ENCODE measurements at regions not wholly inside any gene's neighbourhood (a gene's known extent, or its start where the extent isn't known, plus 50 kb on each side); places are given as distances from the start of the nearest gene placed in this dataset.
A peak's percentile ranks its signal among the peaks of the same experiment; 100 is the strongest.

- H3K4me1 ChIP-seq (ENCODE audit: control insufficient read depth in 3 of 3, insufficient read depth in 2 of 3, low read depth in 1 of 3, low read length in 2 of 3): no peaks in the 10 kb centered on the region
- H3K27ac ChIP-seq (ENCODE audit: low read depth in 1 of 3, low read length in 2 of 3): no peak overlapping the region
- FAIRE-seq: no peak
- WGBS, 3 donors: 71 to 88% (median 76%) methylated on average over 3 of the region's 3 CpGs
- H3K36me3 ChIP-seq (ENCODE audit: control insufficient read depth in 3 of 3, insufficient read depth in 2 of 3, low read depth in 1 of 3, low read length in 3 of 3): no peaks in the 10 kb centered on the region
- H3K27me3 ChIP-seq (ENCODE audit: control insufficient read depth in 3 of 3, insufficient read depth in 3 of 3, low read length in 3 of 3): peaks cover 0 to 5% (median 0%) of the 10 kb centered on the region in 3 donors
- DNase-seq: no peak
- H3K9me3 ChIP-seq (ENCODE audit: control insufficient read depth in 2 of 2, insufficient read depth in 1 of 2, low read depth in 1 of 2, low read length in 1 of 2): no peaks in the 10 kb centered on the region
- H3K4me3 ChIP-seq (ENCODE audit: low read depth in 1 of 3, low read length in 3 of 3): no peak overlapping the region
Measured at GRCh38 chr22:27388090-27388600, 413.4 kb downstream of the MN1 start.

GRCh38 chr22:27389727-27390075 is 411.9 kb downstream of the MN1 start:
- no peaks in the 10 kb centered on the region for H3K36me3 ChIP-seq (ENCODE audit: control insufficient read depth in 3 of 3, insufficient read depth in 2 of 3, low read depth in 1 of 3, low read length in 3 of 3)
- DNase-seq: no peak
- WGBS, 3 donors: 47 to 82% (median 61%) methylated on average over 2 of the region's 2 CpGs
- H3K4me3 ChIP-seq (ENCODE audit: low read depth in 1 of 3, low read length in 3 of 3): no peak overlapping the region
- no peaks in the 10 kb centered on the region for H3K4me1 ChIP-seq (ENCODE audit: control insufficient read depth in 3 of 3, insufficient read depth in 2 of 3, low read depth in 1 of 3, low read length in 2 of 3)
- H3K27ac ChIP-seq (ENCODE audit: low read depth in 1 of 3, low read length in 2 of 3): no peak overlapping the region
- no peak for FAIRE-seq
- H3K27me3 ChIP-seq (ENCODE audit: control insufficient read depth in 3 of 3, insufficient read depth in 3 of 3, low read length in 3 of 3): peaks cover 0 to 5% (median 0%) of the 10 kb centered on the region in 3 donors
- H3K9me3 ChIP-seq (ENCODE audit: control insufficient read depth in 2 of 2, insufficient read depth in 1 of 2, low read depth in 1 of 2, low read length in 1 of 2): no peaks in the 10 kb centered on the region

GRCh38 chr22:27391092-27391770 is 410.3 kb downstream of the MN1 start:
- no peak for FAIRE-seq
- no peaks in the 10 kb centered on the region for H3K9me3 ChIP-seq (ENCODE audit: control insufficient read depth in 2 of 2, insufficient read depth in 1 of 2, low read depth in 1 of 2, low read length in 1 of 2)
- H3K4me3 ChIP-seq (ENCODE audit: low read depth in 1 of 3, low read length in 3 of 3): no peak overlapping the region
- H3K27ac ChIP-seq (ENCODE audit: low read depth in 1 of 3, low read length in 2 of 3): no peak overlapping the region
- DNase-seq: peak in 1 of 2 donors; percentile 14
- no peaks in the 10 kb centered on the region for H3K4me1 ChIP-seq (ENCODE audit: control insufficient read depth in 3 of 3, insufficient read depth in 2 of 3, low read depth in 1 of 3, low read length in 2 of 3)
- 36 to 49% (median 46%) methylated on average over 6 to 7 of the region's 7 CpGs for WGBS, 3 donors
- H3K27me3 ChIP-seq (ENCODE audit: control insufficient read depth in 3 of 3, insufficient read depth in 3 of 3, low read length in 3 of 3): peaks cover 0 to 7% (median 0%) of the 10 kb centered on the region in 3 donors
- no peaks in the 10 kb centered on the region for H3K36me3 ChIP-seq (ENCODE audit: control insufficient read depth in 3 of 3, insufficient read depth in 2 of 3, low read depth in 1 of 3, low read length in 3 of 3)

GRCh38 chr22:27393371-27393770 is 408.2 kb downstream of the MN1 start:
- H3K9me3 ChIP-seq (ENCODE audit: control insufficient read depth in 2 of 2, insufficient read depth in 1 of 2, low read depth in 1 of 2, low read length in 1 of 2): no peaks in the 10 kb centered on the region
- 83 to 86% (median 83%) methylated on average over 4 of the region's 4 CpGs for WGBS, 3 donors
- no peak for DNase-seq
- H3K27me3 ChIP-seq (ENCODE audit: control insufficient read depth in 3 of 3, insufficient read depth in 3 of 3, low read length in 3 of 3): peaks cover 0 to 7% (median 0%) of the 10 kb centered on the region in 3 donors
- H3K4me3 ChIP-seq (ENCODE audit: low read depth in 1 of 3, low read length in 3 of 3): no peak overlapping the region
- no peaks in the 10 kb centered on the region for H3K4me1 ChIP-seq (ENCODE audit: control insufficient read depth in 3 of 3, insufficient read depth in 2 of 3, low read depth in 1 of 3, low read length in 2 of 3)
- no peak overlapping the region for H3K27ac ChIP-seq (ENCODE audit: low read depth in 1 of 3, low read length in 2 of 3)
- no peaks in the 10 kb centered on the region for H3K36me3 ChIP-seq (ENCODE audit: control insufficient read depth in 3 of 3, insufficient read depth in 2 of 3, low read depth in 1 of 3, low read length in 3 of 3)
- no peak for FAIRE-seq

GRCh38 chr22:27394806-27395404 is 406.7 kb downstream of the MN1 start:
- Histone ChIP-seq H3K27me3 (ENCODE audit: control insufficient read depth in 3 of 3, insufficient read depth in 3 of 3, low read length in 3 of 3) (peaks cover 0 to 9% (median 0%) of the 10 kb centered on the region in 3 donors), H3K9me3 (ENCODE audit: control insufficient read depth in 2 of 2, insufficient read depth in 1 of 2, low read depth in 1 of 2, low read length in 1 of 2) (no peaks in the 10 kb centered on the region), H3K27ac (ENCODE audit: low read depth in 1 of 3, low read length in 2 of 3) (no peak overlapping the region), H3K4me1 (ENCODE audit: control insufficient read depth in 3 of 3, insufficient read depth in 2 of 3, low read depth in 1 of 3, low read length in 2 of 3) (no peaks in the 10 kb centered on the region), H3K36me3 (ENCODE audit: control insufficient read depth in 3 of 3, insufficient read depth in 2 of 3, low read depth in 1 of 3, low read length in 3 of 3) (no peaks in the 10 kb centered on the region), H3K4me3 (ENCODE audit: low read depth in 1 of 3, low read length in 3 of 3) (no peak overlapping the region)
- FAIRE-seq: no peak
- WGBS, 3 donors: 77 to 86% (median 80%) methylated on average over 3 of the region's 3 CpGs
- DNase-seq: no peak

- no peaks in the 10 kb centered on the region for H3K36me3 ChIP-seq (ENCODE audit: control insufficient read depth in 3 of 3, insufficient read depth in 2 of 3, low read depth in 1 of 3, low read length in 3 of 3)
- H3K4me1 ChIP-seq (ENCODE audit: control insufficient read depth in 3 of 3, insufficient read depth in 2 of 3, low read depth in 1 of 3, low read length in 2 of 3): no peaks in the 10 kb centered on the region
- 80 to 86% (median 80%) methylated on average over 6 of the region's 6 CpGs for WGBS, 3 donors
Measured at GRCh38 chr22:27397036-27397953, 404.3 kb downstream of the MN1 start.

GRCh38 chr22:27397954-27398342 is 403.6 kb downstream of the MN1 start:
- H3K9me3 ChIP-seq (ENCODE audit: control insufficient read depth in 2 of 2, insufficient read depth in 1 of 2, low read depth in 1 of 2, low read length in 1 of 2): peaks cover 0 to 6% of the 10 kb centered on the region in 2 donors
- no peaks in the 10 kb centered on the region for H3K36me3 ChIP-seq (ENCODE audit: control insufficient read depth in 3 of 3, insufficient read depth in 2 of 3, low read depth in 1 of 3, low read length in 3 of 3)
- peaks cover 0 to 13% (median 0%) of the 10 kb centered on the region in 3 donors for H3K27me3 ChIP-seq (ENCODE audit: control insufficient read depth in 3 of 3, insufficient read depth in 3 of 3, low read length in 3 of 3)
- DNase-seq: no peak
- 57 to 68% (median 66%) methylated on average over 13 of the region's 13 CpGs for WGBS, 3 donors
- no peak overlapping the region for H3K4me3 ChIP-seq (ENCODE audit: low read depth in 1 of 3, low read length in 3 of 3)
- no peaks in the 10 kb centered on the region for H3K4me1 ChIP-seq (ENCODE audit: control insufficient read depth in 3 of 3, insufficient read depth in 2 of 3, low read depth in 1 of 3, low read length in 2 of 3)
- no peak overlapping the region for H3K27ac ChIP-seq (ENCODE audit: low read depth in 1 of 3, low read length in 2 of 3)
- FAIRE-seq: no peak

More at GRCh38 chr22:27397036-27397953, 404.3 kb downstream of the MN1 start:
- DNase-seq (no peak), FAIRE-seq (no peak)
- no peak overlapping the region for H3K4me3 ChIP-seq (ENCODE audit: low read depth in 1 of 3, low read length in 3 of 3)
- H3K27me3 ChIP-seq (ENCODE audit: control insufficient read depth in 3 of 3, insufficient read depth in 3 of 3, low read length in 3 of 3): peaks cover 0 to 13% (median 0%) of the 10 kb centered on the region in 3 donors
- H3K27ac ChIP-seq (ENCODE audit: low read depth in 1 of 3, low read length in 2 of 3): no peak overlapping the region
- no peaks in the 10 kb centered on the region for H3K9me3 ChIP-seq (ENCODE audit: control insufficient read depth in 2 of 2, insufficient read depth in 1 of 2, low read depth in 1 of 2, low read length in 1 of 2)

- peaks cover 0 to 13% (median 0%) of the 10 kb centered on the region in 3 donors for H3K27me3 ChIP-seq (ENCODE audit: control insufficient read depth in 3 of 3, insufficient read depth in 3 of 3, low read length in 3 of 3)
- no peak for DNase-seq
- no peak overlapping the region for H3K27ac ChIP-seq (ENCODE audit: low read depth in 1 of 3, low read length in 2 of 3)
- FAIRE-seq: no peak
- H3K4me1 ChIP-seq (ENCODE audit: control insufficient read depth in 3 of 3, insufficient read depth in 2 of 3, low read depth in 1 of 3, low read length in 2 of 3): no peaks in the 10 kb centered on the region
- 41 to 54% (median 54%) methylated on average over 19 of the region's 19 CpGs for WGBS, 3 donors
- no peaks in the 10 kb centered on the region for H3K36me3 ChIP-seq (ENCODE audit: control insufficient read depth in 3 of 3, insufficient read depth in 2 of 3, low read depth in 1 of 3, low read length in 3 of 3)
- H3K4me3 ChIP-seq (ENCODE audit: low read depth in 1 of 3, low read length in 3 of 3): no peak overlapping the region
- peaks cover 0 to 9% of the 10 kb centered on the region in 2 donors for H3K9me3 ChIP-seq (ENCODE audit: control insufficient read depth in 2 of 2, insufficient read depth in 1 of 2, low read depth in 1 of 2, low read length in 1 of 2)
Measured at GRCh38 chr22:27399161-27399560, 402.4 kb downstream of the MN1 start.
